ENCODE measurements at regions not wholly inside any gene's neighbourhood (a gene's known extent, or its start where the extent isn't known, plus 50 kb on each side); places are given as distances from the start of the nearest gene placed in this dataset.

GRCh38 chr14:101506211-101506925 lies 54.9 kb upstream of the DIO3 start:
- no peak for TF ChIP-seq TAF1 (IDR thresholded peaks at IDR 0.05; ENCODE audit: low read depth, low read length)
- no peak for TF ChIP-seq POLR2A (IDR thresholded peaks at IDR 0.05; ENCODE audit: low read depth, low read length)
- TF ChIP-seq PAX5 (IDR thresholded peaks at IDR 0.05; ENCODE audit: insufficient read depth, low read length, severe bottlenecking) = no peak
- no peak for TF ChIP-seq POLR2AphosphoS5 (IDR thresholded peaks at IDR 0.05; ENCODE audit: low read depth, low read length)
- no peak for TF ChIP-seq SPI1 (IDR thresholded peaks at IDR 0.05; ENCODE audit: low read depth, low read length)
- no peak for TF ChIP-seq POU2F2 (IDR thresholded peaks at IDR 0.05; ENCODE audit: low read depth, low read length)
- DNase-seq (ENCODE audit: insufficient read length, low spot score) (no peak), FAIRE-seq (no peak)

- no peak for FAIRE-seq
Measured at GRCh38 chr14:101506926-101507835, 54.1 kb upstream of the DIO3 start.

GRCh38 chr14:101507836-101508150 lies 53.5 kb upstream of the DIO3 start:
- FAIRE-seq = no peak
- DNase-seq (ENCODE audit: insufficient read length, low spot score) = no peak

More at GRCh38 chr14:101506926-101507835, 54.1 kb upstream of the DIO3 start:
- no peak for TF ChIP-seq POLR2A (IDR thresholded peaks at IDR 0.05; ENCODE audit: low read depth, low read length)
- TF ChIP-seq POU2F2 (IDR thresholded peaks at IDR 0.05; ENCODE audit: low read depth, low read length) = no peak
- TF ChIP-seq SPI1 (IDR thresholded peaks at IDR 0.05; ENCODE audit: low read depth, low read length) = no peak
- TF ChIP-seq POLR2AphosphoS5 (IDR thresholded peaks at IDR 0.05; ENCODE audit: low read depth, low read length) = no peak
- no peak for TF ChIP-seq PAX5 (IDR thresholded peaks at IDR 0.05; ENCODE audit: insufficient read depth, low read length, severe bottlenecking)
- no peak for TF ChIP-seq TAF1 (IDR thresholded peaks at IDR 0.05; ENCODE audit: low read depth, low read length)
- no peak for DNase-seq (ENCODE audit: insufficient read length, low spot score)

GRCh38 chr14:101508196-101508947 lies 52.9 kb upstream of the DIO3 start:
- FAIRE-seq (no peak), DNase-seq (ENCODE audit: insufficient read length, low spot score) (no peak)
- TF ChIP-seq PAX5 (IDR thresholded peaks at IDR 0.05; ENCODE audit: insufficient read depth, low read length, severe bottlenecking) = no peak
- TF ChIP-seq SPI1 (IDR thresholded peaks at IDR 0.05; ENCODE audit: low read depth, low read length) = no peak
- TF ChIP-seq POLR2AphosphoS5 (IDR thresholded peaks at IDR 0.05; ENCODE audit: low read depth, low read length) = no peak
- TF ChIP-seq TAF1 (IDR thresholded peaks at IDR 0.05; ENCODE audit: low read depth, low read length) = no peak
- TF ChIP-seq POLR2A (IDR thresholded peaks at IDR 0.05; ENCODE audit: low read depth, low read length) = no peak
- no peak for TF ChIP-seq POU2F2 (IDR thresholded peaks at IDR 0.05; ENCODE audit: low read depth, low read length)

More at GRCh38 chr14:101507836-101508150, 53.5 kb upstream of the DIO3 start:
- TF ChIP-seq POU2F2 (IDR thresholded peaks at IDR 0.05; ENCODE audit: low read depth, low read length) (no peak), SPI1 (IDR thresholded peaks at IDR 0.05; ENCODE audit: low read depth, low read length) (no peak), TAF1 (IDR thresholded peaks at IDR 0.05; ENCODE audit: low read depth, low read length) (no peak), POLR2AphosphoS5 (IDR thresholded peaks at IDR 0.05; ENCODE audit: low read depth, low read length) (no peak), POLR2A (IDR thresholded peaks at IDR 0.05; ENCODE audit: low read depth, low read length) (no peak), PAX5 (IDR thresholded peaks at IDR 0.05; ENCODE audit: insufficient read depth, low read length, severe bottlenecking) (no peak)

- no peak for DNase-seq (ENCODE audit: insufficient read length, low spot score)
- TF ChIP-seq PAX5 (IDR thresholded peaks at IDR 0.05; ENCODE audit: insufficient read depth, low read length, severe bottlenecking) (no peak), SPI1 (IDR thresholded peaks at IDR 0.05; ENCODE audit: low read depth, low read length) (no peak), POLR2AphosphoS5 (IDR thresholded peaks at IDR 0.05; ENCODE audit: low read depth, low read length) (no peak), POU2F2 (IDR thresholded peaks at IDR 0.05; ENCODE audit: low read depth, low read length) (no peak), POLR2A (IDR thresholded peaks at IDR 0.05; ENCODE audit: low read depth, low read length) (no peak), TAF1 (IDR thresholded peaks at IDR 0.05; ENCODE audit: low read depth, low read length) (no peak)
- FAIRE-seq = no peak
Measured at GRCh38 chr14:101508948-101509729, 52.2 kb upstream of the DIO3 start.

- TF ChIP-seq POLR2A (IDR thresholded peaks at IDR 0.05; ENCODE audit: low read depth, low read length) = no peak
- no peak for TF ChIP-seq PAX5 (IDR thresholded peaks at IDR 0.05; ENCODE audit: insufficient read depth, low read length, severe bottlenecking)
- TF ChIP-seq POU2F2 (IDR thresholded peaks at IDR 0.05; ENCODE audit: low read depth, low read length) = no peak
- TF ChIP-seq POLR2AphosphoS5 (IDR thresholded peaks at IDR 0.05; ENCODE audit: low read depth, low read length) = no peak
- TF ChIP-seq SPI1 (IDR thresholded peaks at IDR 0.05; ENCODE audit: low read depth, low read length) = no peak
- TF ChIP-seq TAF1 (IDR thresholded peaks at IDR 0.05; ENCODE audit: low read depth, low read length) = no peak
- DNase-seq (ENCODE audit: insufficient read length, low spot score) = no peak
- no peak for FAIRE-seq
Measured at GRCh38 chr14:101509730-101510371, 51.4 kb upstream of the DIO3 start.

GRCh38 chr14:101511199-101511598 lies 50.1 kb upstream of the DIO3 start:
- FAIRE-seq (no peak), DNase-seq (ENCODE audit: insufficient read length, low spot score) (no peak)
- TF ChIP-seq POLR2AphosphoS5 (IDR thresholded peaks at IDR 0.05; ENCODE audit: low read depth, low read length) = no peak
- no peak for TF ChIP-seq POLR2A (IDR thresholded peaks at IDR 0.05; ENCODE audit: low read depth, low read length)
- no peak for TF ChIP-seq PAX5 (IDR thresholded peaks at IDR 0.05; ENCODE audit: insufficient read depth, low read length, severe bottlenecking)
- no peak for TF ChIP-seq POU2F2 (IDR thresholded peaks at IDR 0.05; ENCODE audit: low read depth, low read length)
- no peak for TF ChIP-seq SPI1 (IDR thresholded peaks at IDR 0.05; ENCODE audit: low read depth, low read length)
- no peak for TF ChIP-seq TAF1 (IDR thresholded peaks at IDR 0.05; ENCODE audit: low read depth, low read length)
